GM19328 (cell line): ENCODE measurements at regions not wholly inside any gene's neighbourhood (a gene's known extent, or its start where the extent isn't known, plus 50 kb on each side); places are given as distances from the start of the nearest gene placed in this dataset.
A peak's percentile ranks its signal among the peaks of the same experiment; 100 is the strongest.
"Not testable (repeated sequence)": the region's sequence is repeated elsewhere in the genome, so short reads cannot be mapped to it uniquely, and the experiment has no call there.

Experiments used
- ATAC-seq: cut with Tn5 transposase; IDR thresholded peaks from one replicate; pipeline ENCODE4 v1.9.1; 2021; ENCODE audit warnings: mild to moderate bottlenecking, moderate library complexity; ENCODE audit not compliant: unreplicated experiment

DNA sequence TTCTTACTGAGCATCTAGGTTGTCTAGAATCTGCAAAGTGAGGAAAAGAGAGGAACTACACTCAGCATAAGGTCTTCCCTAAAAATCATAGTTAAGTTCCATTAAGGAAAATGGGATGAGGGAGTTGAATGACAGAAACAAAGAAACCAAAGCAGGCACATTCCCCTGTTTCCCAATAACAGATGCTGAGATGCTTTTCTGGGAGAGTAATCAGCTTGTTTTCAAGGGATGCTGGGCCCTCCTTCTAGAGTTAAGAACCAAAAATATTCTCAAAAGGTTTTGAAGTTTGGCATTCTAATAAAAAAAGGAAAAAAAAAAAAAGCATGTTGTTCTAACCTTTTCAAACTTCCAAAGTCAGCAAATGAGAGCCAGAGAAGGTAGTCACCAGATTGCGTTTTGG is 105.2 kb upstream of the ZNF648 start:
- ATAC-seq, result no peak

DNA sequence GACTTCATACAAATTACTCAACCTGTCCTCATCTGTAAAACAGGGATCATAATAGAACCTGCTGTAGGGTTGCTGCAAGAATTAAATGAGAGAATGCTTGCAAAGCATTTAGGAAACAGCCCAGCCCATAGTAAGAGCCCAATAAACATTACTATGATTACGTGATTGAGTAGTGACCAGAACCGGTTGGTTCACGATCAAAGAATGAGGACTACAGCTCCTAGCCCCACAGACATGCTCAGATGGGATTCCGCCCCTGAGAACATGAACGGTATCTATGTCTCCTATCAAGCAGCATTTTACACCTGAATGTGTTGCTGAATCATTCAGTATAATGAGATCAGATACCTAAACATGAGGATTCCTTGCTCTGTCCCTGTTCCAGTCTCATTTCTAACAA is 104.8 kb upstream of the ZNF648 start:
- no peak for ATAC-seq

DNA sequence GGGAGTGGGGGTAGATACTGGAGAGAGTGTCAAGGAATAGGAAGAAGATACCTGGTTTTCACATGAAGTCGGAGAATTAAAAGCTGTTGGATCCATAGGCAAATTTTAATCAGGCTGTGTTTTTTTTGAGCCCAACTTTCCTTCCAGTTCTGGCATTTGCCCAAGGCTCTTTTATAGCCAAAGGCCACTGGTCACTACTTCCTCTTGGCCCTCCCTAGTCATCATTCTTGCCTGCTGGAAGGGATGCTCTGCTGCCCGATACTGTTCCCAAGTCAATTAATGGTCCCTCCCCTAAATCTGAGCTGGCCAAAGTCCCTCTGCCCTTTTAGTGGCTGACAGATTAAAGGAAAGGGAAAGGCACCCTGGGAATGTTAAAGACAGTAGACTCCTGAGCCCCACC is 102.8 kb upstream of the ZNF648 start:
- no peak for ATAC-seq

DNA sequence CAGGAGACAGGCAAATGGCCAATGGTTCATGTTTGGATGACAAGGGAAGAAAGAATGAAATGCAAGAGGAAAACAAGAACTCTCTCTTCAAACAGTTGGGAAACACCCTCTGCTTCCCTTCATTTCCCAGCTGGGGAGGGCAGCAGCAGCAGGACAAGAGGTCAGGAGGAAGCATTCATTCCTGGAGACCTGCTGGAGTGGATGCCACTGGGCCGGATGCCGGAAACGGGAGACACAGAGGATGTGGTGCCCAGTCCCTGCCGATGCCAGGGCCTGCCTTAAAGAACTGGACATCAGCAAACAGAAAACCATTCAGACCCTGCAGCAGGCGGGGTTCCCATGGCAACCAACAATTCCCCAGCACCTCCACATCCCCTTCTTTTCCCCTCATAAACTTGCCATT is 102.3 kb upstream of the ZNF648 start:
- no peak for ATAC-seq

DNA sequence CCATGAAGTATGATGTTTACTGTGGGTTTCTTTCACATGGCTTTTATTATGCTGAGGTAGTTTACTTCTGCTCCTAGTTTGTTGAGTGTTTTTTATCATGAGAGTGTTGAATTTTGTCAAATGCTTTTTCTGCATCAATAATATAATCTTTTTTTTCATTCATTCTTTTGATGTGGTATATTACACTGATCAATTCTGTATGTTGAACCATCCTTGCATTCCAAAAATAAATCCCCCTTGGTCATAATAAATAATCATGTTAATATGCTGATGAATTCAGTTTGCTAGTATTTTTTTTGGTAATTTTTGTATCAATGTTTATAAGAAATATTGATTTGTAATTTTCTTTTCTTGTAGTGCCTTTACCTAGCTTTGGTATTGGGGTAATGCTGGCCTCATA is 97.9 kb upstream of the ZNF648 start:
- no peak for ATAC-seq

DNA sequence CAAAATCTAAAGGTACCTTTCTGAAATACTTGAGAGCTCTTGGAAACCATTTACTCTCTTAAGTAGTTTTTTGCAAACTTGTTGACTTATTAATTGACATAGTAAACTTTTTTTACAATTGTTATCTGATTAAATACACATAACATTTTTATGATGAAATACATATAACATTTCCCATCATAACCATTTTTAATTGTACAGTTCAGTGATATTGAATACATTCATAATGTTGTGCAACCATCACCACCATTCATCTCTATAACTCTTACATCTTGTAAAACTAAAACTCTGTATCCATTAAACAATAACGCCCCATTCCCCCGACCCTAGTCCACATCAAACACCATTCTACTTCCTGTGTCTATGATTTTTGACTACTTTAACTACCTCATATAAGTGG is 95.7 kb upstream of the ZNF648 start:
- ATAC-seq, result no peak

DNA sequence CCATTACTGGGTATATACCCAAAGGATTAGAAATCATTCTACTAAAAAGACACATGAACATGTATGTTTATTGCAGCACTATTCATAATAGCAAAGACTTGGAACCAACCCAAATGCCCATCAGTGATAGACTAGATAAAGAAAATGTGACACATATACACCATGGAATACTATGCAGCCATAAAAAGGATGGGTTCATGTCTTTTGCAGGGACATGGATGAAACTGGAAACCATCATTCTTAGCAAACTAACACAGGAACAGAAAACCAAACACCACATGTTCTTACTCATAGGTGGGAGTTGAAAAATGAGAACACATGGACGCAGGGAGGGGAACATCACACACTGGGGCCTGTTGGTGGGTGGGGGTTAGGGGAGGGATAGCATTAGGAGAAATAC is 92.9 kb upstream of the ZNF648 start:
- not testable (repeated sequence) for ATAC-seq

DNA sequence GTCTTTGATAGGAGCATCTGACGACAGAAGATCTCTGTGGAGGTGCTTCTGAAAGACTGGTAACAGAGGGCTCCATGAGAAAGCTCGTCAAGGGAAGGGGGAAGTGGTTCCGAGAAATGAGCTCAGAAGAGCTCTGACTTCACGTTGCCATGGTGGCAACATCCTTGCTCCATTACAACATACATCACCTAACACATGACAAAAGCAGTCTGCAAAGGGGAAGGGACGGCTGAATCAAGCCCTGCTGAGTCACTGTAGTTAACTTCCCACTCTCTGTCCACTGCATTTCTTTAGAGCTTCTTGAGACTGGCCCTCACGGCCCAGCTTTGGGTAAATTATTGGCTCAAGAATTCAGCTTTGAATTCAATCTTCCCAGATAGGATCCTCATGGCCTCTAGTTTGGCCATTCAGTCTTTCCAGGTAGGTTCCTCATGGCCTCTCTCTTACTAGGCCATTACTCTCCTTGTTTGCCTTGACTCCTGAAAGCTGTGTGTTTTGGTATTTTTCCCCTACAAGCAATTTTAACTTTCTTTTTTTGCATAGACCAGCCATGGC is 88.0 kb upstream of the ZNF648 start:
- ATAC-seq, result no peak

DNA sequence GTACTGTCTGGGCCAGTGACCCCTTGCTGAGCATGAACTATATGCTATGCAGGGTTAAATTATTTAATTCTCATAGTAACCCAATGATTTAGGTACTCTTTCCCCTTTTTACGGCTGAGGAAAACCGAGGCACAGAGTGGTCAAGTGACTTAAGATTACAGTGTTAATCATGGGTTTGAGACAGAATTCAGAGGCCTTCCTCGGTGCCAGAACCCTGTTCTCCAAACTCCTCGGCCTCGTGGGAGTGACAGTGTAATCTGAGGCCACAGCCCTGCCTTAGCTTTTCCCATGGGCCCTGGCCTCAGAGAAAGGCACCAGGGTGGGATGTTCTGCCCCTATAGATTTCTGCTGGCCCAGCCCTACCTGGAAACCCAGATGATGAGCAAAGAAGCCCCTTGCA is 86.4 kb upstream of the ZNF648 start:
- ATAC-seq, result no peak

DNA sequence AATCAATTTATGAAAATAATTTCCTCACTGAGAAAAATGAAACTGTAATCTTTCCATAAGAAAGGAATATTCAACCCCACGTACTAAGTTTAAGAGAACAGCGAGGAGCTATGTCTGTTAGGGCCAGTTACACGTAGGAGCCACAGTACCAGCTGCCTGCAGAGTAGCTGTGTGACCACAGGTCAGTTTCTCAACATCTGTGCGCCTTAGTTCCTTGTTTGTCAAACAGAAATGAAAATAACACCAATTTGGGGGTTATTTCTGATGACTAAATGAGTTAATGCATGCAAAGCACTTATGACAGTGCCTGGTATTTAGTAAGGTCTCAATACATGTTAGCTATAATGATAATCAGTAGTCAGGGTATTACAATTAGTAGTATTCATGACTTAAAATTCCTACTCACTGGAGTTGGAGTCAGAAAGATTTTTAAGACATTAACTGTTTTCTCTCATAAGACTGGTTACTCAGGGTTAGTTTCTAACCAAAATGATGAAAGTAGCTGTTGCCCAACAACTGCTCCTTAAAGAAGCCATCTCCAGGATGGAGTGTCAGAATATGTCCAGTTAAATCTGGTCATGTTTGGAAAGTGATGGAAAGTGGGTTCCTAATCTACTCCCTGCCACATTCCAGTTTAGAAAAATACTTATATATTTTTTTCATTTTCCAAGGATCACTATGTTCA is 85.8 kb upstream of the ZNF648 start:
- ATAC-seq, result peak; percentile 82

DNA sequence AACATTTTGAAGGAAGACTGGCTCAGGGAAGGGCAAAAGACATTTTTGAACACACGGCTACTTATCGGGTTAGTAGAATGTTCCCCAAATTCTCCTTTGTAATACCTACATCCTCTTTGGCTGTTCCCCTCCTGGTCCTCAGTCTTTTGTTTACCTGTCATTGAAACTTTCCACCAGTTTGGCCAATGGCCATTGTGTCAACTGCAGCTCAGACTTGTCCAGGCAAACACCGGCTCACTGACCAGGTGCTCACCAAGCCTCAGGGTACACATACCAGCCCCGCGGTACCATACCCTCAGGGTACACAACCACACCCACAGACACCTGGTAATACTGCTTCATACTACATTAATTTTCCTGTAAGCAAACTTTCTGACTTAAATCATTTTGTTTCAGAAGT is 84.8 kb upstream of the ZNF648 start:
- ATAC-seq, result no peak

DNA sequence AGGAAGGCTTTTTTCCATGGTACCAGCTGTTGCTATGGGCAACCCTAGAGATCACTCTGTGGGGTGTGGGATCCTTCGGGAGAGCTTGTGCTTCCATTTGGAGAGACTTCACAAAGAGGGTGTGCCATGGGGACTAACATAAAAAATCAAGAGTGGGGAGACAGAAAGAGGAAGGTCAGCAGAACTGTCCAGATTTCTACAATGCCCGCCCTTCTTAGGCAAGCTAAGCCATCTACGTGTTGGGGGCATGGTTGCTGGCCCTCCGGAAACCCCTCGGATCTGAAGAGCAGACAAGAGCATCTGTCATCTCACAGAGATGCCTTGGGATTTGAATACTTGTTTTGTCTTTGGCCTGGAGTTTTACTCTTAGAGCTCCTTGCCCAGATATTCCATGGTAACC is 83.9 kb upstream of the ZNF648 start:
- no peak for ATAC-seq

DNA sequence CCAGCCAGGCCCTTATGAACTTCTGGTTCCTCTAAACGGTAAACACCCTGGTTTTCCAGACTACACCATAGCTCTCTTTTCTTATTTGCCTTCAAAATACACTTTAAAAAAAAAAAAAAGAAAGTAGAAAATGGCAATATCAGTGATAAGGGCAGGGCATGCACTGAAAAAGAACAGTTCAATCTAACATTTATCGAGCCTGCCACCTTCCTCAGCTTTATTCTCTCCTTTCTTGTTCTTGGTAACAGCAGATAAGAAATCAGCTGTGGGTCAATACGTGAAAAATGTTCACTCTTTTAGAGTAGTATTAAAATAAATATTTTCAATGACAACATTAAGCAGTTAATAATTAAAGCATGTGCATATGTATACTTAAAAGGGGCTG is 83.1 kb upstream of the ZNF648 start:
- ATAC-seq, result no peak

DNA sequence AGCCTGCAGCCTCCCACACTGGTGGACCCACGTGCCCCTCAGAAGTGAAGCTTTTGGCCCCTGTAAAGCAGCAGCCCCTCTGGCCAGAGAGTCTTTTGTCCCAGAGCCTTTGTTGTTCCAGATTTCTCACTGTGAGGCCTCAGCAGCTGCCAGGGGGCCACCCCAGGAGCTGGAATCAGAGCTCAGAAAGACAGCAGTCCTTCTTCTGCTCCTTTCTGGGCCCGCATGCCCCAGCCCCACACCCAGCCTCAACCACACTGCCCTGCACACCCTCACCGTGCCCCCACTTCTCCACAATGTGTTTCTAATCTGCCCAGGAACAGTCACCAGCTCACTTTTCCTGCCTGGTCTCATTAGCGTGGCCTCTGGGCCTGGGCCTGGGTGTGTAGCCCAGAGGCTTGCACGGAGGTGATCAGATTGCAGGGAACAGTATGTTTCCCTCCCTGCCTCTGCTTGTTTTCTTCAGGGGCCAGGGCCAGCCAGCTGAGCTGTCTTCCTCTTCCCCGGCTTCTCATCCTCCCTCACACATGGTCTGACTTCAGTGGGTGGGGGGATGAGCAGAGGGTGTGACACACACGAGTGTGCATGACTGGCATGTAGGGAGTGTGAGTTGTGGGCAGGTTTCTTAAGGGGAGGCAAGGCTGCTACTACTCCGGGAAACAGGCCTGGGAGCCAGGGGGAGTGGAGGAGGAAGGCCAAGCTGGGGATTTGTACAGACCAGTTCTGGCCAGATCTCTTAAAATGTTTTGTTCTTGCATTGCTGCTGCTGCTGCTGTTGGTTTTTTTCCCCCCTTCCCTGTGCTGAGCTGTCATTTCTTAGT is 82.5 kb upstream of the ZNF648 start:
- ATAC-seq, result no peak

DNA sequence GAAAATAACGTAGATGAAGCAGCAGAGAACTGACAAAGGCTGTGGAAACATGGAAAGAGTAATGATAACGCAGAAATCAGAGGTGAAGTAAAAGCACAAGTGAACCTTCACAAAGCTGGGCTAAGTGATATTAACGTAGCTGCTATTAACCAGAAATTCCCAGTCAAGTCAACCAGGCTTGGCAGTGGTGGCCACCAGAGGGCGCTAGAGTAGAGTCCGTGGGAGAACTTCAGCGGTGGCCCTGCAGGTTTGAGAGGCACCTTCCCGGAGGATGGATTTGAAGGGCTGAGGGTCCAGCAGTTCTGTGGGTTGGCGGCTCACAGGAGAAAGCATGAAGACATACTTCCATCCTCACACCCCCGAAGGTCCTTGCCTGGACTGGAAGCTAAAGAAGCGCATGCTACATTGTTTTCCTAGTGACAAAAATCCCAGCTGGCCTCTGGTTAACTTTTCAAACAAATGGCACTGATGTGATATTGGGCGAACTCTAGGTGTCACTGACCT is 81.7 kb upstream of the ZNF648 start:
- no peak for ATAC-seq

DNA sequence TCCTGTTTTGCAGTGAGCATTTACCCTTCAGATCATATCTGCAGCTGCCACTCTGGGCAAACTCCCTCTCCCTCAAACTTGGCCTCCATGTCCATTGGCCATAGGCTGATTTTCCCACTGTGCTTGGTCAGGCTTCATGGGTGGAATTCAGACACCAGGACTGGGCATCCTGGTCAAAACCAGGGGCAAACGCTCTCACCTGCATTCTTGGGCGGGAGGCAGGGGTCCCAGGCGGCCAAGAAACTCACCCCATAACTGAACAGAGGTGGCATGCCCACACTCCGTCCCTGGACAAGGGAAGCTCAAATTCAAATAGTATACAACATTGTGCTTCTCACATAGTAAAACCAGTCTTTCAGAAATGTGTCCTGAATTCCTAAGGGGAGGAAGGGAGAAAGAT is 81.1 kb upstream of the ZNF648 start:
- ATAC-seq, result no peak

DNA sequence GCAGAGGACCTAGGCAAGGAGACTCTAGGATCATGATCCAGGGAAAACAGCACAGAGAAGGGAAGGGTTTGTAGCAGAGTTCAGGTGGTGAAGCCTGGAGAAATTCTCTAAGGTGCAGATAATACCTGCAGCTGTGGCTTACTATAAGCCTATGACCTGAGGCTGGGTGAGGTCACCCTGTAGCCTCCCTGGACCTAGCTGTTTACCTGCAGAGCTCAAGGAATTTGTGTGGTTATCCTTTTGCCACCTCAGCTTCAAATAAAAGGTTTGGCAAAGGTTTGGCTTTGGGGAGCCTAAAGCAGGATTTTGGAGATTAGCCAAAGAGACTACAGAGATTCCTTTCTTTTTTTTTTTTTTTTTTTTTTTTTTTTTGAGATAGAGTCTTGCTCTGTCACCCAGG is 79.5 kb upstream of the ZNF648 start:
- ATAC-seq, result no peak

DNA sequence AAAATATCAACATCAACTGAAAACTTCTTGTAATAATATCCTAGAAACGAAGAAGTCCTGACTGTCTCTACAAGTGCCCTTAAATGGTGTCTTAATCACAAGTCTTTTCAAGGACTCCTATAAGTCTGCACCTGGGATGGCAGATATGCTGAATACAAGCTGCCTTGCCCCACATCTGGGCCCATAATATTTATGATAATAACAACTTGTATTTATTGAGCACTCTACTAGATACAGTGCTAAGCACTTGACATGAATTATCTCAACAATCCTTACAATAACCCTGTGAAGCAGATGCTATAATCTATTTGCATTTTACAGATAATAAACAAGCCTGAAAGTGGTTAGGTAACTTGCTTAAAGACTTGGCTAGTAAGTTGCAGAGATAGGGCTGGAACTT is 78.0 kb upstream of the ZNF648 start:
- ATAC-seq, result no peak

DNA sequence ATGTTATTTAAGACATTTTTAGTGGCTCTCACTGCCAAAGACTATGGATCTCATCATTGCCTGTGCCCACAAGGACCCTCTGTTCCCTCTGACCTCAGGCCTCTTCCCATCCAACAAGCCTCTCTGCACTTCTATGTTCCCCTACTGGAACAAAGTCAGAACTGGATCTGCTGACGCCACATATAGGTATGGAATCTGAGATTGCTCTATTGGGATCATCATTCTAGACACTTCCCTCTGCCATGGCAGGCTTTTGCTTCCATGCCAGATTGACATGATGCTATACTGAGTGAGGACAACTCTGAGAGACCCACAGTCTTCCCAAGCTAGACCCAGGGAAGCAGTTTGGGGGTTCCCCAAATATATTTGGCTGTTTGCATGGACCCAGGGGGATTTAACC is 76.0 kb upstream of the ZNF648 start:
- no peak for ATAC-seq

DNA sequence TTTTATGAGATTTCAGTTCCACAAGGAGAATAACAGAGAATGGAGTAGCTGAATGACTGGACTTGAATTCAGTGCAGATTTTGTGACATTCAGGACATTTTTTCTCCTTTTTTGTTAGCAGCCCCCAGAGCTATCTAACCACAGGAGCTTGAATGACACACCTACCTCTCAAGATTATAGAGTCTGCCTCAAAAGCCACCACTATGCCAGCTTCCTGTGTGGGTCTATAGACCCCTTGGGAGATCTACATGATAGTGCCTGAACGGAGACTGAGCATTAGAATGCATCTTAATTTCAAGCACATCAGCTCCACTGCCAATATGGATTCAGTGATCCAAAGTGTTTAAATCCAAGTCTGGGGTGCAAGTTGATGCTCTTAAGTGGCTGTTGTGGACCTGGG is 74.4 kb upstream of the ZNF648 start:
- ATAC-seq, result no peak

DNA sequence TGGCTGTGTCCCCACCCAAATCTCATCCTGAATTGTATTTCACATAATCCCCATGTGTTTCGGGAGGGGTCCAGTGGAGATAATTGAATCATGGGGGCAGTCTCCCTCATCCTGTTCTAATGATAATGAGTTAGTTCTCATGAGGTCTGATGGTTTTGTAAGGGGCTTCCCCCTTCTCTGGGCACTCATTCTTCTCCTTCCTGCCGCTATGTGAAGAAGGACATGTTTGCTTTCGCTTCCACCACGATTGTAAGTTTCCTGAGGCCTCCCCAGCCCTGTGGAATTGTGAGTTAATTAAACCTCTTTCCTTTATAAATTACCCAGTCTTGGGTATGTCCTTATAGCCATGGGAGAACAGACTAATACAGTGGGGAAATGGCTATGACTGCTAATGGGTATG is 72.7 kb upstream of the ZNF648 start:
- ATAC-seq, result no peak

DNA sequence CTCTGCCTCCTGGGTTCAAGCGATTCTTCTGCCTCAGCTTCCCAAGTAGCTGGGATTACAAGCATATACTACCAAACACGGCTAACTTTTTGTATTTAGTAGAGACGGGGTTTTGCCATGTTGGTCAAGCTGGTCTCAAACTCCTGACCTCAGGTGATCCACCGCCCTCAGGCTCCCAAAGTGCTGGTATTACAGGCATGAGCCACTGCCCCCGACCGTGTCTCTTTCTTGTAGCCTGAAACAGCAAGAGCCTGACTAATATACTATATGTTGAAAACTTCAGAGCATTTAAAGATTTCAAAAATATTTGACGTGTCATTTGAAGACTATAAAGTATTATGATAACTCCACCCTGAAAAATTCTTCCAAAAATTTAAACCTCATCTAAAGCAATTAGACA is 71.7 kb upstream of the ZNF648 start:
- ATAC-seq, result no peak
